ENCODE measurements at regions not wholly inside any gene's neighbourhood (a gene's known extent, or its start where the extent isn't known, plus 50 kb on each side); places are given as distances from the start of the nearest gene placed in this dataset.

- Histone ChIP-seq H2AFZ (ENCODE audit: low read length) (no peak overlapping the region), H3K27me3 (ENCODE audit: insufficient read depth, low read length, poor library complexity, severe bottlenecking) (no peaks in the 10 kb centered on the region), H3K9me3 (ENCODE audit: insufficient read depth, low read depth, low read length) (no peaks in the 10 kb centered on the region), H3K4me2 (ENCODE audit: low read depth, low read length, poor library complexity, severe bottlenecking) (no peak overlapping the region), H3K79me2 (ENCODE audit: insufficient read depth, low read length) (no peaks in the 10 kb centered on the region), H3K9ac (ENCODE audit: low read depth, low read length, poor library complexity, severe bottlenecking) (no peak overlapping the region), H3K4me3 (ENCODE audit: low read length, poor library complexity, severe bottlenecking) (no peak overlapping the region), H4K20me1 (ENCODE audit: insufficient read depth, low read length, poor library complexity, severe bottlenecking) (no peaks in the 10 kb centered on the region), H3K9me2 (replicated peaks; ENCODE audit: low read depth, low read length) (no peaks in the 10 kb centered on the region), H3K36me3 (ENCODE audit: insufficient read depth, low read length) (no peaks in the 10 kb centered on the region), H3F3A (ENCODE audit: low read depth) (no peaks in the 10 kb centered on the region), H3K4me1 (ENCODE audit: insufficient read depth, low read length, poor library complexity, severe bottlenecking) (no peaks in the 10 kb centered on the region)
- TF ChIP-seq EZH2phosphoT487 (IDR thresholded peaks at IDR 0.05; ENCODE audit: borderline replicate concordance) (no peak), CTCF (conservative IDR thresholded peaks at IDR 0.05; ENCODE audit: low read length) (no peak)
Measured at GRCh38 chr2:215698566-215698965, 262.7 kb upstream of the FN1 start.

- no peaks in the 10 kb centered on the region for H3K27me3 ChIP-seq (ENCODE audit: insufficient read depth, low read length, poor library complexity, severe bottlenecking)
- no peak overlapping the region for H3K9ac ChIP-seq (ENCODE audit: low read depth, low read length, poor library complexity, severe bottlenecking)
- H3K9me3 ChIP-seq (ENCODE audit: insufficient read depth, low read depth, low read length), result no peaks in the 10 kb centered on the region
- no peaks in the 10 kb centered on the region for H3F3A ChIP-seq (ENCODE audit: low read depth)
- no peaks in the 10 kb centered on the region for H3K79me2 ChIP-seq (ENCODE audit: insufficient read depth, low read length)
- no peak overlapping the region for H3K4me3 ChIP-seq (ENCODE audit: low read length, poor library complexity, severe bottlenecking)
- no peak overlapping the region for H3K4me2 ChIP-seq (ENCODE audit: low read depth, low read length, poor library complexity, severe bottlenecking)
- no peaks in the 10 kb centered on the region for H3K36me3 ChIP-seq (ENCODE audit: insufficient read depth, low read length)
- no peaks in the 10 kb centered on the region for H4K20me1 ChIP-seq (ENCODE audit: insufficient read depth, low read length, poor library complexity, severe bottlenecking)
- H3K4me1 ChIP-seq (ENCODE audit: insufficient read depth, low read length, poor library complexity, severe bottlenecking), result no peaks in the 10 kb centered on the region
- TF ChIP-seq CTCF (conservative IDR thresholded peaks at IDR 0.05; ENCODE audit: low read length) (no peak), EZH2phosphoT487 (IDR thresholded peaks at IDR 0.05; ENCODE audit: borderline replicate concordance) (no peak)
- no peaks in the 10 kb centered on the region for H3K9me2 ChIP-seq (replicated peaks; ENCODE audit: low read depth, low read length)
- no peak overlapping the region for H2AFZ ChIP-seq (ENCODE audit: low read length)
Measured at GRCh38 chr2:215697496-215697895, 261.6 kb upstream of the FN1 start.

- Histone ChIP-seq H2AFZ (ENCODE audit: low read length) (no peak overlapping the region), H3F3A (ENCODE audit: low read depth) (no peaks in the 10 kb centered on the region), H3K4me3 (ENCODE audit: low read length, poor library complexity, severe bottlenecking) (no peak overlapping the region), H3K27me3 (ENCODE audit: insufficient read depth, low read length, poor library complexity, severe bottlenecking) (no peaks in the 10 kb centered on the region), H3K4me2 (ENCODE audit: low read depth, low read length, poor library complexity, severe bottlenecking) (no peak overlapping the region), H3K9me2 (replicated peaks; ENCODE audit: low read depth, low read length) (no peaks in the 10 kb centered on the region), H3K79me2 (ENCODE audit: insufficient read depth, low read length) (no peaks in the 10 kb centered on the region), H3K9me3 (ENCODE audit: insufficient read depth, low read depth, low read length) (no peaks in the 10 kb centered on the region), H3K9ac (ENCODE audit: low read depth, low read length, poor library complexity, severe bottlenecking) (no peak overlapping the region), H4K20me1 (ENCODE audit: insufficient read depth, low read length, poor library complexity, severe bottlenecking) (no peaks in the 10 kb centered on the region), H3K4me1 (ENCODE audit: insufficient read depth, low read length, poor library complexity, severe bottlenecking) (no peaks in the 10 kb centered on the region), H3K36me3 (ENCODE audit: insufficient read depth, low read length) (no peaks in the 10 kb centered on the region)
- TF ChIP-seq EZH2phosphoT487 (IDR thresholded peaks at IDR 0.05; ENCODE audit: borderline replicate concordance), result no peak
- TF ChIP-seq CTCF (conservative IDR thresholded peaks at IDR 0.05; ENCODE audit: low read length), result no peak
Measured at GRCh38 chr2:215697003-215697402, 261.1 kb upstream of the FN1 start.
